ENCODE measurements at regions not wholly inside any gene's neighbourhood (a gene's known extent, or its start where the extent isn't known, plus 50 kb on each side); places are given as distances from the start of the nearest gene placed in this dataset.

GRCh38 chr5:112511920-112512319 is 92.8 kb upstream of the EPB41L4A start (continued):
- TF ChIP-seq IRF9 (tag; IDR thresholded peaks at IDR 0.05) (no peak), MECOM (CRISPR knock-in tag; IDR thresholded peaks at IDR 0.05) (no peak)

GRCh38 chr5:112512901-112513300 is 93.8 kb upstream of the EPB41L4A start:
- Histone ChIP-seq H3K4me1 (replicated peaks in 1 of 2; ENCODE audit: control insufficient read depth in 2 of 2, insufficient read depth in 2 of 2, low read length in 2 of 2) (no peaks in the 10 kb centered on the region), H3K4me3 (no peak overlapping the region), H4K20me1 (replicated peaks; ENCODE audit: control insufficient read depth, insufficient read depth, low read length) (no peaks in the 10 kb centered on the region), H3K27me3 (ENCODE audit: control insufficient read depth in 2 of 2, insufficient read depth in 2 of 2, low read length in 2 of 2) (no peaks in the 10 kb centered on the region), H3K36me3 (ENCODE audit: control insufficient read depth, insufficient read depth, low read length) (no peaks in the 10 kb centered on the region), H3K27ac (ENCODE audit: extremely low read depth, low read depth, low read length) (no peak overlapping the region), H3K9ac (ENCODE audit: insufficient read depth in 1 of 2, low read depth in 2 of 2, low read length in 2 of 2) (no peak overlapping the region), H3K9me3 (replicated peaks; ENCODE audit: control insufficient read depth, insufficient read depth, low read depth, low read length) (0 out of 2 replicates have a peak, but pooled peaks cover 1% of the 10 kb centered on the region), H3K9me1 (ENCODE audit: control insufficient read depth, insufficient read depth, low read length) (no peaks in the 10 kb centered on the region), H2AFZ (ENCODE audit: low read depth, low read length) (no peak overlapping the region), H3K79me2 (ENCODE audit: control insufficient read depth, insufficient read depth, low read length) (no peaks in the 10 kb centered on the region), H3K4me2 (ENCODE audit: insufficient read depth, low read length) (no peak overlapping the region)
- FAIRE-seq (no peak), ATAC-seq (no peak), DNase-seq (ENCODE audit: extremely low read depth in 1 of 4, low spot score in 3 of 4) (no peak)
- intact Hi-C loops (cut with micrococcal nuclease) (no loop called here), in situ Hi-C loops (cut with MboI) (no loop called here)
- ChIA-PET POLR2A (no interaction called here), CTCF (ENCODE audit: low intra/inter-chr PET ratio) (no interaction called here)
- BruUV-seq (replicated peaks) = no TSS peak
- WGBS (ENCODE audit: insufficient coverage, low coverage, missing lambda C conversion rate) = 23% methylated on average over 2 of the region's 2 CpGs
- no peak for TF ChIP-seq ZNF318 (IDR thresholded peaks at IDR 0.05; ENCODE audit: borderline replicate concordance in 1 of 2, low read depth in 1 of 2)
- TF ChIP-seq ZNF609 (CRISPR knock-in tag; IDR thresholded peaks at IDR 0.05; ENCODE audit: borderline replicate concordance) = no peak
